ENCODE measurements at regions not wholly inside any gene's neighbourhood (a gene's known extent, or its start where the extent isn't known, plus 50 kb on each side); places are given as distances from the start of the nearest gene placed in this dataset.

DNA sequence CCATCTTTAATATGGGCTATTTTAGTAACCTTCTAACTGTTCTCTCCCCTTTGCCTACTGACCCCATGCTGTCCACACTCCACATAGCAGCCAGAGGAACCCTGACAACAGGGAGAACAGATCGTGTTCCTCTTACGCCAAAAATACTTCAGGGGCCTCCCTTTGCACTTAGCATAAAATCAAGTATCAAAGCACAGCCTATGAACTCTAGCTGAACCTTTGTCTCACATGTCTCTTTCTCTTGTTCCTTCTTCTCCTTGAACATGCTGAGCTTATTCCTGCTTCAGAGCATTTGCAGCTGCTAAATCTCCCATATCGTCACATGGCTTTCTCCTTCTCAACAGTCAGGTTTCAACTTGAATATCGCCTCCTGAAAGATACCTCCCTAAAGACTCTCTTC lies 698.8 kb upstream of the C9orf72 start:
- TF ChIP-seq, protein P1, sequence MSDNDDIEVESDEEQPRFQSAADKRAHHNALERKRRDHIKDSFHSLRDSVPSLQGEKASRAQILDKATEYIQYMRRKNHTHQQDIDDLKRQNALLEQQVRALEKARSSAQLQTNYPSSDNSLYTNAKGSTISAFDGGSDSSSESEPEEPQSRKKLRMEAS (IDR thresholded peaks at IDR 0.05; ENCODE audit: insufficient read depth, insufficient read length) = no peak
- TF ChIP-seq, protein P2, sequence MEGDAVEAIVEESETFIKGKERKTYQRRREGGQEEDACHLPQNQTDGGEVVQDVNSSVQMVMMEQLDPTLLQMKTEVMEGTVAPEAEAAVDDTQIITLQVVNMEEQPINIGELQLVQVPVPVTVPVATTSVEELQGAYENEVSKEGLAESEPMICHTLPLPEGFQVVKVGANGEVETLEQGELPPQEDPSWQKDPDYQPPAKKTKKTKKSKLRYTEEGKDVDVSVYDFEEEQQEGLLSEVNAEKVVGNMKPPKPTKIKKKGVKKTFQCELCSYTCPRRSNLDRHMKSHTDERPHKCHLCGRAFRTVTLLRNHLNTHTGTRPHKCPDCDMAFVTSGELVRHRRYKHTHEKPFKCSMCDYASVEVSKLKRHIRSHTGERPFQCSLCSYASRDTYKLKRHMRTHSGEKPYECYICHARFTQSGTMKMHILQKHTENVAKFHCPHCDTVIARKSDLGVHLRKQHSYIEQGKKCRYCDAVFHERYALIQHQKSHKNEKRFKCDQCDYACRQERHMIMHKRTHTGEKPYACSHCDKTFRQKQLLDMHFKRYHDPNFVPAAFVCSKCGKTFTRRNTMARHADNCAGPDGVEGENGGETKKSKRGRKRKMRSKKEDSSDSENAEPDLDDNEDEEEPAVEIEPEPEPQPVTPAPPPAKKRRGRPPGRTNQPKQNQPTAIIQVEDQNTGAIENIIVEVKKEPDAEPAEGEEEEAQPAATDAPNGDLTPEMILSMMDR (IDR thresholded peaks at IDR 0.05; ENCODE audit: extremely low read depth in 1 of 2, insufficient read depth in 1 of 2, low read depth in 1 of 2, low read length in 2 of 2) = no peak
- TF ChIP-seq EZH2 (IDR thresholded peaks at IDR 0.05; ENCODE audit: borderline replicate concordance, low read depth, low read length, severe bottlenecking) = no peak
- TF ChIP-seq POLR2A (IDR thresholded peaks at IDR 0.05; ENCODE audit: low read depth, low read length) = no peak
- TF ChIP-seq POLR2AphosphoS5 (IDR thresholded peaks at IDR 0.05; ENCODE audit: insufficient read depth, low read depth, low read length) = no peak
